T-cell (primary cell): ENCODE measurements at regions not wholly inside any gene's neighbourhood (a gene's known extent, or its start where the extent isn't known, plus 50 kb on each side); places are given as distances from the start of the nearest gene placed in this dataset.

Experiments used
- ATAC-seq, 4 experiments: fragments of 200-7000 bp in 3 of 4; fragments of 150-1000 bp in 1 of 4; cut with Tn5 transposase; replicated peaks in 1 of 4; 1 replicate in 3 of 4; 2 replicates in 1 of 4; pipeline ENCODE4 v1.10.0; 2021; ENCODE audit warnings: moderate library complexity in 3 of 4, mild to moderate bottlenecking in 2 of 4, moderate number of reproducible peaks in 1 of 4
- CTCF ChIA-PET, 2 donors: fragments of 300-600 bp; sonication (Branson Sonifier 250); formaldehyde crosslinking; loops; one replicate each; lab custom pipeline; 2022; ENCODE audit warnings: antibody characterized with exemption in 2 of 2; lab: Charles Lee
- POLR2A ChIA-PET, 2 donors: fragments of 300-600 bp; sonication (Branson Sonifier 250); formaldehyde crosslinking; loops; one replicate each; lab custom pipeline; 2022; ENCODE audit warnings: antibody characterized with exemption in 2 of 2; lab: Charles Lee
- DNase-seq, 35 experiments: peaks; one replicate each; pipeline versions ENCODE4 v3.0.0 to v3.0.0-alpha.2; 2013 to 2023
- H3K27ac ChIP-seq: one replicate; pipeline ENCODE4 v1.5.1; 2013; ENCODE audit warnings: low read length
- H3K27me3 ChIP-seq, 2 experiments: replicated peaks in 1 of 2; 1 replicate in 1 of 2; 2 replicates in 1 of 2; pipeline versions ENCODE4 v1.6.1 to v1.7.0; 2013; ENCODE audit warnings: low read length in 1 of 2, mixed read lengths in 1 of 2; ENCODE audit not compliant: control insufficient read depth in 2 of 2, insufficient read depth in 2 of 2; ENCODE audit errors: extremely low read depth in 1 of 2
- H3K36me3 ChIP-seq, 2 donors: 1 replicate in 1 of 2; 2 replicates in 1 of 2; pipeline versions ENCODE4 v1.6.1 to v1.7.0; 2013; ENCODE audit warnings: low read length in 1 of 2; ENCODE audit not compliant: control insufficient read depth in 2 of 2, insufficient read depth in 1 of 2; ENCODE audit errors: extremely low read depth in 1 of 2
- H3K4me1 ChIP-seq, 2 experiments: 1 replicate in 1 of 2; 2 replicates in 1 of 2; pipeline versions ENCODE4 v1.6.1 to v1.7.0; 2013; ENCODE audit warnings: low read length in 2 of 2, mixed read lengths in 1 of 2; ENCODE audit not compliant: insufficient read depth in 2 of 2, control insufficient read depth in 1 of 2; ENCODE audit errors: extremely low read depth in 1 of 2
- H3K4me3 ChIP-seq, 2 donors: 1 replicate in 1 of 2; 2 replicates in 1 of 2; pipeline versions ENCODE4 v1.5.1 to v1.7.0; 2013; ENCODE audit warnings: mild to moderate bottlenecking in 2 of 2, low read length in 1 of 2, moderate library complexity in 1 of 2; ENCODE audit not compliant: control insufficient read depth in 1 of 2; ENCODE audit errors: extremely low read depth in 1 of 2
- H3K9me3 ChIP-seq: 2 replicates; pipeline ENCODE4 v1.7.0; 2013
- H3K27ac Mint-ChIP-seq, 2 donors: one replicate each; pipeline ENCODE4 v1.8.0; 2020 to 2021; ENCODE audit warnings: mild to moderate bottlenecking in 2 of 2, mixed read lengths in 2 of 2
- H3K27me3 Mint-ChIP-seq, 2 donors: one replicate each; pipeline ENCODE4 v1.8.0; 2021 to 2022; ENCODE audit warnings: mixed read lengths in 2 of 2
- H3K36me3 Mint-ChIP-seq: one replicate; pipeline ENCODE4 v1.8.0; 2021; ENCODE audit warnings: mixed read lengths
- H3K4me1 Mint-ChIP-seq, 3 donors: one replicate each; pipeline ENCODE4 v1.8.0; 2020 to 2022; ENCODE audit warnings: mixed read lengths in 3 of 3, mild to moderate bottlenecking in 1 of 3
- H3K4me3 Mint-ChIP-seq, 3 donors: one replicate each; pipeline ENCODE4 v1.8.0; 2020 to 2022; ENCODE audit warnings: mild to moderate bottlenecking in 3 of 3, mixed read lengths in 3 of 3, moderate library complexity in 3 of 3
- H3K9me3 Mint-ChIP-seq, 3 donors: one replicate each; pipeline ENCODE4 v1.8.0; 2020 to 2022; ENCODE audit warnings: mixed read lengths in 3 of 3
- WGBS: methylation state at CpG from one replicate; pipeline ENCODE4 v1.1.5; 2013; ENCODE audit warnings: missing lambda C conversion rate; ENCODE audit not compliant: insufficient coverage; 5-methylcytosine and 5-hydroxymethylcytosine counted together

DNA sequence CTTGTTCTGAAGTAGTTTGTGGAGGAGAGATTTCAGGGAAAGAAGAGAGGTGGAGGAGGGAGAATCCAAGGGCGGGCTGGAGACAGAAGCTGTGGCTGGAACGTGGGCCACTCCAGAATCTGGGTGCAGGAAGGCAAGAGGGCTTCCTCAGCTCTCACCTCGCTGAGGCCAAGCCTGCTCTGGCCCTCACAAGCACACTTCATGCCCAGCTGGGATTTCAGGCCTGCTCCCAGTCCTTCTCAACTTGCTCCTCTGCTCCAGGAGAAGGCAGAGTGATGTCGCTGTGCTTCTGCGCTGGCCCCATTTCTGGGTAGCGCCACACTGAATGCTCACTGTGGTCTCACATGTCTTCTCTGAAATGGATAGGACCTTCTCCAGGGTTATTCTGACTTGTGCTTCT is 328.8 kb downstream of the FGF9 start:
- no peak for DNase-seq
- Histone ChIP-seq H3K27me3 (peaks cover 0 to 26% of the 10 kb centered on the region in 2 experiments), H3K9me3 (no peaks in the 10 kb centered on the region), H3K36me3 (no peaks in the 10 kb centered on the region), H3K27ac (no peak overlapping the region), H3K4me3 (no peak overlapping the region), H3K4me1 (no peaks in the 10 kb centered on the region)
- Mint-ChIP-seq H3K9me3 (no peaks in the 10 kb centered on the region), H3K27me3 (peaks cover 5 to 9% of the 10 kb centered on the region in 2 donors), H3K4me3 (no peak overlapping the region), H3K36me3 (no peaks in the 10 kb centered on the region), H3K27ac (no peak overlapping the region), H3K4me1 (no peaks in the 10 kb centered on the region)
- 75% methylated on average over 2 of the region's 6 CpGs for WGBS
- ChIA-PET CTCF (no interaction called here), POLR2A (no interaction called here)
- ATAC-seq, result no peak

- Mint-ChIP-seq H3K4me1 (no peaks in the 10 kb centered on the region), H3K27me3 (peaks cover 5 to 9% of the 10 kb centered on the region in 2 donors), H3K4me3 (no peak overlapping the region), H3K36me3 (no peaks in the 10 kb centered on the region), H3K9me3 (no peaks in the 10 kb centered on the region), H3K27ac (no peak overlapping the region)
- Histone ChIP-seq H3K4me1 (no peaks in the 10 kb centered on the region), H3K27me3 (peaks cover 0 to 26% of the 10 kb centered on the region in 2 experiments), H3K9me3 (no peaks in the 10 kb centered on the region), H3K36me3 (no peaks in the 10 kb centered on the region), H3K4me3 (no peak overlapping the region), H3K27ac (no peak overlapping the region)
- WGBS, result 94% methylated on average over 8 of the region's 12 CpGs
- ChIA-PET POLR2A (no interaction called here), CTCF (no interaction called here)
- no peak for DNase-seq
- ATAC-seq, result no peak
Observed at GRCh38 chr13:22000191-22000590, 329.3 kb downstream of the FGF9 start.

- Histone ChIP-seq H3K4me3 (no peak overlapping the region), H3K4me1 (no peaks in the 10 kb centered on the region), H3K36me3 (no peaks in the 10 kb centered on the region), H3K9me3 (no peaks in the 10 kb centered on the region), H3K27ac (no peak overlapping the region), H3K27me3 (peaks cover 0 to 26% of the 10 kb centered on the region in 2 experiments)
- Mint-ChIP-seq H3K9me3 (no peaks in the 10 kb centered on the region), H3K4me1 (no peaks in the 10 kb centered on the region), H3K27ac (no peak overlapping the region), H3K4me3 (no peak overlapping the region), H3K27me3 (peaks cover 5 to 9% of the 10 kb centered on the region in 2 donors), H3K36me3 (no peaks in the 10 kb centered on the region)
- DNase-seq, result no peak
- CTCF ChIA-PET, result no interaction called here
- 76% methylated on average over 3 of the region's 9 CpGs for WGBS
- ATAC-seq, result no peak
- POLR2A ChIA-PET, result no interaction called here
Observed at GRCh38 chr13:22001336-22001735, 330.5 kb downstream of the FGF9 start.

DNA sequence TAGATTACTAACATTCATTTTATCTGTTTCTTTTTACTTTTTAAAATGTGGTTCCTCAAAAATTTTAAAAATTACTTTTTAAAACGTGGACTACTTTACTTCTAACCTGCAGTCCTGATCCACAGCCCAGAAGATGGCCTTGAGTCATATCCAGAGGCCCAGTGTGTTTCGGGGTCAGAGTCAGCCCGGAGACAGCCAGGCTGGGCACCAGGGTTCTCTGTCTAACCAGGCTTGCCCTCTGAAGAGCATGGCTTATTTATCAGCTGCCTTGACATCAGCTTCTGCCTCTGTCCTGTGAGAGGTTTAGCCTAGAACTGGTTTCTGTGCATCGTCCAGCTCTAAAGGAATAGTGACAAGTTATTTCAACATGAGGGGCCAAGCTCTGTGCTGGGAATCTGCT is 332.0 kb downstream of the FGF9 start:
- no peak for DNase-seq

GRCh38 chr13:22009500-22009899 is 338.6 kb downstream of the FGF9 start:
- no peak for ATAC-seq
- CTCF ChIA-PET, result no interaction called here

More for the DNA sequence above, 332.0 kb downstream of the FGF9 start:
- Mint-ChIP-seq H3K4me3 (no peak overlapping the region), H3K27ac (no peak overlapping the region), H3K9me3 (no peaks in the 10 kb centered on the region), H3K36me3 (no peaks in the 10 kb centered on the region), H3K4me1 (no peaks in the 10 kb centered on the region), H3K27me3 (peaks cover 5 to 9% of the 10 kb centered on the region in 2 donors)
- CTCF ChIA-PET, result no interaction called here
- WGBS, result 66% methylated on average over 4 of the region's 4 CpGs
- POLR2A ChIA-PET, result no interaction called here
- Histone ChIP-seq H3K9me3 (no peaks in the 10 kb centered on the region), H3K27ac (no peak overlapping the region), H3K4me3 (no peak overlapping the region), H3K36me3 (no peaks in the 10 kb centered on the region), H3K4me1 (no peaks in the 10 kb centered on the region), H3K27me3 (peaks cover 0 to 26% of the 10 kb centered on the region in 2 experiments)
- ATAC-seq, result no peak

GRCh38 chr13:22009937-22010336 is 339.1 kb downstream of the FGF9 start:
- Histone ChIP-seq H3K4me1 (no peaks in the 10 kb centered on the region), H3K36me3 (no peaks in the 10 kb centered on the region), H3K9me3 (no peaks in the 10 kb centered on the region), H3K27ac (no peak overlapping the region), H3K27me3 (no peaks in the 10 kb centered on the region), H3K4me3 (no peak overlapping the region)
- H3K9me3 Mint-ChIP-seq, result no peaks in the 10 kb centered on the region
- 90% methylated on average over 3 of the region's 6 CpGs for WGBS
- no peak for ATAC-seq
- no peaks in the 10 kb centered on the region for H3K27me3 Mint-ChIP-seq
- no peak overlapping the region for H3K4me3 Mint-ChIP-seq
- H3K27ac Mint-ChIP-seq, result no peak overlapping the region
- CTCF ChIA-PET, result no interaction called here
- no peak for DNase-seq
- H3K36me3 Mint-ChIP-seq, result no peaks in the 10 kb centered on the region
- no peaks in the 10 kb centered on the region for H3K4me1 Mint-ChIP-seq
- POLR2A ChIA-PET, result no interaction called here

More at GRCh38 chr13:22009500-22009899, 338.6 kb downstream of the FGF9 start:
- no peak overlapping the region for H3K4me3 Mint-ChIP-seq
- no peaks in the 10 kb centered on the region for H3K27me3 Mint-ChIP-seq
- no peaks in the 10 kb centered on the region for H3K9me3 Mint-ChIP-seq
- Histone ChIP-seq H3K9me3 (no peaks in the 10 kb centered on the region), H3K36me3 (no peaks in the 10 kb centered on the region), H3K4me1 (no peaks in the 10 kb centered on the region), H3K27ac (no peak overlapping the region), H3K27me3 (no peaks in the 10 kb centered on the region), H3K4me3 (no peak overlapping the region)
- WGBS, result 87% methylated on average over 6 of the region's 8 CpGs
- no peaks in the 10 kb centered on the region for H3K4me1 Mint-ChIP-seq
- H3K27ac Mint-ChIP-seq, result no peak overlapping the region
- POLR2A ChIA-PET, result no interaction called here
- H3K36me3 Mint-ChIP-seq, result no peaks in the 10 kb centered on the region
- DNase-seq, result peak in 1 of 35 experiments; percentile 4

- ATAC-seq (no peak), DNase-seq (no peak)
- Mint-ChIP-seq H3K9me3 (no peaks in the 10 kb centered on the region), H3K36me3 (no peaks in the 10 kb centered on the region), H3K4me1 (peaks cover 6 to 7% (median 7%) of the 10 kb centered on the region in 3 donors), H3K27me3 (no peaks in the 10 kb centered on the region), H3K4me3 (no peak overlapping the region), H3K27ac (no peak overlapping the region)
- ChIA-PET CTCF (interaction anchor here (0.6 to 0.7 kb wide), 2 partner anchors 116 to 298 kb away, joined by 3 read pairs; no protein-coding TSS in a partner anchor), POLR2A (no interaction called here)
- no peaks in the 10 kb centered on the region for H3K9me3 ChIP-seq
- WGBS, result no CpG with 5 or more reads among the region's 2 CpGs
- H3K27me3 ChIP-seq, result no peaks in the 10 kb centered on the region
- no peaks in the 10 kb centered on the region for H3K36me3 ChIP-seq
- H3K4me3 ChIP-seq, result no peak overlapping the region
- H3K4me1 ChIP-seq, result no peaks in the 10 kb centered on the region
- no peak overlapping the region for H3K27ac ChIP-seq
Observed at GRCh38 chr13:22012686-22013085, 341.8 kb downstream of the FGF9 start.
